ENCODE measurements at regions not wholly inside any gene's neighbourhood (a gene's known extent, or its start where the extent isn't known, plus 50 kb on each side); places are given as distances from the start of the nearest gene placed in this dataset.

DNA sequence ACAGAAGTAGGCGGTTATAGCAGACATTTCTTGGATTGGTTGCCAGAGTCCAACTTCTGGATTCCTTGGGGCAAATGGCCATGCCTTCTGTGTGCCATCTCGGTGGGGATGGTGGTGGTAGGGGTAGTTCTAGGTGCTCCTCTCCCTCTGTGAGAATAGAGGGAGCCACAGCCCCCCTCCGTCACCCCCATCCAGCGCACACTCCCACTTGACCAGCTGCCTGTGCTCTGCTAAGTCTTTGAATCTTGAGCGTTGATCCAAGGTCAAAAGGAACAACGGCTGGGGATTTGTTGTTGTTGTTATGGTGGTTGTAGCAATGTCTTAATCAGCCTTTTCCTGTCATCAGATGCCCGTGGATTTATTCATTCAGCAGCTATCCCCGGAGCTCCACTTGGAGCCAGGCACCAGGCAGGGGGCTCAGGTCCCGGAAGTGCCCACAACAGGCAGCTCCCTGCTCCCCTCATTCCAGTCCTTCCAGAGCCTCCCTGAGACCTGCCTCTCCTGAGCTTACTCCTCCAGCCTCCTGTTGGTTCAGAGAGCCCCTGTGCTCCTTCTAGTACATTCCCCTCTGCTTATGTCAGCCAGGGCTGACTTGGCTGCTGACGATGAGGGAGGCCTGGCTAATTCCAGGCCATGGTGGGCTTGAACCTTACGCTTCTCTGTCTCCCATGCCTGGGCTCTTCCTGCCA lies 146.6 kb upstream of the WNT4 start:
- Histone ChIP-seq H3K36me3 (ENCODE audit: insufficient read depth, low read length) (no peaks in the 10 kb centered on the region), H3K4me1 (ENCODE audit: insufficient read depth, low read length) (no peaks in the 10 kb centered on the region), H3K27ac (ENCODE audit: low read length) (no peak overlapping the region), H4K20me1 (ENCODE audit: insufficient read depth, low read length) (no peaks in the 10 kb centered on the region), H3K27me3 (ENCODE audit: insufficient read depth, low read length, poor library complexity) (no peaks in the 10 kb centered on the region), H3K4me2 (ENCODE audit: insufficient read depth, low read length) (no peak overlapping the region), H3K4me3 (ENCODE audit: low read depth in 1 of 2, low read length in 2 of 2) (no peak overlapping the region), H3K79me2 (ENCODE audit: insufficient read depth, low read length) (no peaks in the 10 kb centered on the region), H2AFZ (ENCODE audit: low read depth, low read length) (no peak overlapping the region), H3K9me3 (ENCODE audit: insufficient read depth, low read length, severe bottlenecking) (no peaks in the 10 kb centered on the region), H3K9ac (ENCODE audit: low read depth, low read length) (no peak overlapping the region)
- DNase-seq (no peak), ATAC-seq (ENCODE audit: insufficient read depth, low read depth) (no peak)
- TF ChIP-seq CTCF (IDR thresholded peaks at IDR 0.05; ENCODE audit: borderline replicate concordance, extremely low read depth, low read length, poor library complexity, severe bottlenecking) (no peak), EZH2 (IDR thresholded peaks at IDR 0.05; ENCODE audit: borderline replicate concordance, low read depth, low read length, severe bottlenecking) (no peak)

GRCh38 chr1:22290157-22290556 lies 147.3 kb upstream of the WNT4 start:
- TF ChIP-seq CTCF (IDR thresholded peaks at IDR 0.05; ENCODE audit: borderline replicate concordance, extremely low read depth, low read length, poor library complexity, severe bottlenecking) (no peak), EZH2 (IDR thresholded peaks at IDR 0.05; ENCODE audit: borderline replicate concordance, low read depth, low read length, severe bottlenecking) (no peak)
- no peaks in the 10 kb centered on the region for H3K4me1 ChIP-seq (ENCODE audit: insufficient read depth, low read length)
- no peak overlapping the region for H3K4me2 ChIP-seq (ENCODE audit: insufficient read depth, low read length)
- no peak for DNase-seq
- H4K20me1 ChIP-seq (ENCODE audit: insufficient read depth, low read length), result no peaks in the 10 kb centered on the region
- H3K27ac ChIP-seq (ENCODE audit: low read length), result no peak overlapping the region
- no peak overlapping the region for H2AFZ ChIP-seq (ENCODE audit: low read depth, low read length)
- H3K36me3 ChIP-seq (ENCODE audit: insufficient read depth, low read length), result no peaks in the 10 kb centered on the region
- H3K27me3 ChIP-seq (ENCODE audit: insufficient read depth, low read length, poor library complexity), result no peaks in the 10 kb centered on the region
- no peaks in the 10 kb centered on the region for H3K9me3 ChIP-seq (ENCODE audit: insufficient read depth, low read length, severe bottlenecking)
- no peak overlapping the region for H3K9ac ChIP-seq (ENCODE audit: low read depth, low read length)
- H3K4me3 ChIP-seq (ENCODE audit: low read depth in 1 of 2, low read length in 2 of 2), result no peak overlapping the region
- H3K79me2 ChIP-seq (ENCODE audit: insufficient read depth, low read length), result no peaks in the 10 kb centered on the region
- ATAC-seq (ENCODE audit: insufficient read depth, low read depth), result no peak

GRCh38 chr1:22290611-22291010 lies 147.7 kb upstream of the WNT4 start:
- Histone ChIP-seq H3K4me3 (ENCODE audit: low read depth in 1 of 2, low read length in 2 of 2) (no peak overlapping the region), H3K27ac (ENCODE audit: low read length) (no peak overlapping the region), H3K9ac (ENCODE audit: low read depth, low read length) (no peak overlapping the region), H3K79me2 (ENCODE audit: insufficient read depth, low read length) (no peaks in the 10 kb centered on the region), H3K36me3 (ENCODE audit: insufficient read depth, low read length) (no peaks in the 10 kb centered on the region), H2AFZ (ENCODE audit: low read depth, low read length) (no peak overlapping the region), H3K4me1 (ENCODE audit: insufficient read depth, low read length) (no peaks in the 10 kb centered on the region), H4K20me1 (ENCODE audit: insufficient read depth, low read length) (no peaks in the 10 kb centered on the region), H3K4me2 (ENCODE audit: insufficient read depth, low read length) (no peak overlapping the region), H3K9me3 (ENCODE audit: insufficient read depth, low read length, severe bottlenecking) (no peaks in the 10 kb centered on the region), H3K27me3 (ENCODE audit: insufficient read depth, low read length, poor library complexity) (no peaks in the 10 kb centered on the region)
- DNase-seq, result no peak
- ATAC-seq (ENCODE audit: insufficient read depth, low read depth), result no peak
- no peak for TF ChIP-seq CTCF (IDR thresholded peaks at IDR 0.05; ENCODE audit: borderline replicate concordance, extremely low read depth, low read length, poor library complexity, severe bottlenecking)
- TF ChIP-seq EZH2 (IDR thresholded peaks at IDR 0.05; ENCODE audit: borderline replicate concordance, low read depth, low read length, severe bottlenecking), result no peak
